Fibroblast of skin of right biceps (primary cell): ENCODE measurements at regions not wholly inside any gene's neighbourhood (a gene's known extent, or its start where the extent isn't known, plus 50 kb on each side); places are given as distances from the start of the nearest gene placed in this dataset.
"Not testable (repeated sequence)": the region's sequence is repeated elsewhere in the genome, so short reads cannot be mapped to it uniquely, and the experiment has no call there.

Source experiments
- DNase-seq: peaks from one replicate; pipeline ENCODE4 v3.0.0-alpha.2; 2013

- peak; percentile 54 for DNase-seq
These were observed 246.1 kb upstream of the CHORDC1 start for GRCh38 chr11:90468923-90469322.

DNA sequence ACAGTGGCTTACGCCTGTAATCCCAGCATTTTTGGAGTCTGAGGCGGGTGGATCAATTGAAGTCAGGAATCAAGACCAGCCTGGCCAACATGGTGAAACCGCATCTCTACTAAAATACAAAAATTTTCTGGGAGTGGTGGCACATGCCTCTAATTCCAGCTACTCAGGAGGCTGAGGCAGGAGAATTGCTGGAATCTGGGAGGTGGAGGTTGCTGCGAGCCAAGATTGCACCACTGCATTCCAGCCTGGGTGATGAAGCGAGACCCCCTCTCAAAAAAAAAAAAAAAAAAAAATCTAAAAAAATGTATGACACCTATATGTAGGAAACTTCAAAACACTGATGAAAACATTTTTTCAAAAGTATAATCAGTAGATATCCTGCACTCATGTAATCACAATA lies 242.7 kb upstream of the CHORDC1 start:
- DNase-seq, result no peak

GRCh38 chr11:90455347-90455920 lies 232.6 kb upstream of the CHORDC1 start:
- DNase-seq, result not testable (repeated sequence)

GRCh38 chr11:90453525-90453924 lies 230.7 kb upstream of the CHORDC1 start:
- no peak for DNase-seq

- DNase-seq, result no peak
These were observed 226.8 kb upstream of the CHORDC1 start for GRCh38 chr11:90449606-90450005.

DNA sequence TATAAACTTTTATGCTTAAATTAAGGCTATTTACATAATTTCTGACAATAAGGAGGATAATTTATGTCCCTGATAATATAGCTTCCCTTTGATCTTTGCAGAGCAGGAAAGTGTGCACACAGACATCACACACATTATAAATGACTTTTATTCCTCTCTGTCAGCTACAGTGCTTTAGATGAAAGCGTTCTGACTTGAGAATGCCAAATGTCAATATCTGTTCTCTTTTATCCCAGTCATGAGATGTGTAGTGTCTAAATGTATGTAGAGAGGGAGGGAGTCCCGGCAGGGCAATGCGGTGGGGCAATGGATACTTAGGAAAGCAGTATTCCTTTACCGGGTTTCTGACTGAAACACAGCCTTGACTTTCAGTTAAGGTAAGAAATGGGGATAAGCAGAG lies 225.4 kb upstream of the CHORDC1 start:
- DNase-seq, result no peak

DNA sequence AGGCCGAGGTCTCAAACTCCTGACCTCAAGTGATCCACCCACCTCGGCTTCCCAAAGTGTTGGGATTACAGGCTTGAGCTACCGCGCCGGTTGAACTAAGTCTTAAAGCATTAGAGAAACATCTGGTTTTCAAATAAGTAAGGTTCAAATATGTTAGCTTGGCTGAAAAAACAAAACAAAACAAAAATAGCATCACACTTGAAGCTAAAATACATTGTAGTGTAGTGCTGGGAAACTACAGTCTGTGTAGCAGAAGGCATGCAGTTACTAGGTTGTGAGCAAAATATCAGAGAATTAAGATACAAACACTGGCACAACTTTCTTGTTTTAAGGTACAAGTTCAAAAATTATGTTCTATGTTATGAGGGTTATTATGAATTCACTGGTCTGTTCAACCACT lies 224.8 kb upstream of the CHORDC1 start:
- no peak for DNase-seq

DNA sequence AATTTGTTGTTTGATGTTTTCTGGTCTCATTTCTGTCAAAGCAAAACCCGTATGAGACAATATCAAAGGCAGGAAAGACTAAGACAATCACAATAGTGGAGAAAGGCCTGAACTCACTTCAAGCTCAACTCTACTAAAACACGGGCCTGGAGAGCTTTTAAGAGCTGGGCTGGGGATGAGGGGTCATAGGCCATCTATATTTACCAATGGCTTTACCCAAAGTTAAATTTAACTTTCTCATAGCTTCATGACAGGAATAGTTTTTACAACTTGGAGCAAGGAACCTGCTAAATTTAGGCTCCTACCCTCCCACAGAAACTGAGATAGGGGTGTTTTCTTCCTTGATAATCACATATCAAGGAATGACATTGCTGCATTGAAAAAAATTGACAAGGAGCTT lies 223.4 kb upstream of the CHORDC1 start:
- no peak for DNase-seq

GRCh38 chr11:90438069-90438468 lies 215.2 kb upstream of the CHORDC1 start:
- no peak for DNase-seq

DNA sequence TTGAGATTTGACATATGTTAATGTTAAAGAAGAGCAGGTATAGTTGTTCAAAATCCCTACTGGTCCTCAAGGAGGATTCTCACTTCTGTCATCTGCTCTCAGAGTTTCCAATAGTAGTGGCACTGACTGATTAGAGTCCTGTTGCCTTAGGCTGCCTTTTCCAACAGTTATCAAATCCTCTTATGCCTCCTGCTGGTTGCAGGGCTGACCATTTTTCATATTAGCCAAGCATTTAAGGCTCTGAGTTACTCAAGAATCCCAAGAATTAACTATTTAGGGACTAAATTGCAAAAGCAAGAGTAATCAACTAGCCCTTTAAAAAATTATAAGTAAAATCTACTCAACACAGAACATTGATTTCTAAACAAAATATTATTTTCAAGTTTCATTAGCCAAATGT lies 212.0 kb upstream of the CHORDC1 start:
- no peak for DNase-seq

DNA sequence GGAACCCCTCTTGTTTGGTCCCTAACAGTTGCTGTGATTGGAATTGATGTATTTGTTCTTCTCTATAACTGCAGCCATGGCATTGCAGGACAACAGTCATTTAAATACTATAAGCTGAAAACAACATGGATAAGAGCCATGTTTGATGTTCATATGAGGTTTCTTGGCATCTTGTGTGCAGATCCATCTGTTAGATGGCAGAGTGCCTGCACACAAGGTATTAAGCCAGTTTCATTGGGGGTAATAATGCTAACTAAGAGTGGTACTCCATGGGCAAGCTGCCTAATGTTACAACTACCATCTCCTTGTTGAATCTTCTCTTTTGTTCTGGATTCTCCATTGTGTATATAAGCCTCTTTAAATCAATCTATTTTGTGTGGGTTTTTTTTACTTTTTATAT lies 206.0 kb upstream of the CHORDC1 start:
- no peak for DNase-seq

- DNase-seq, result no peak
These were observed 203.6 kb upstream of the CHORDC1 start for GRCh38 chr11:90426442-90426841.

DNA sequence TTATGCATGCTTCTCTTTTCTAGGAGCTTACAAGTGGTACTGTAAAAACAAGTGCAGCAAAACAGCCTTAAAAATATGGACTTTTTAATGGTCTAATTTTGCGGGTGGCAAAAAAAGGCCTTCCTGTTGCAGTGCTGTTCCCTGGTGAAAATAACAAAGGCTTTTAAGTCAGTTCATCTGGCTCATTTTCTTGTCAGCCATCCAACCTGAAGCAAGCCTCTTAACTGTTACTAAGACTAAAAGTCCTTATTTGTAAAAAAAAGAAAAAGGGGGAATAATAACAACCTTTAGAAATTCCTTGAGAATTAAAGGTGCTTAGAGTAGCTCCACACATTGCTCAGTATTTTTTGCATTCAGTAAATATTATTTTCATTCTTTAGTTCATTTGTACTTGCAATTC lies 200.5 kb upstream of the CHORDC1 start:
- DNase-seq, result no peak

DNA sequence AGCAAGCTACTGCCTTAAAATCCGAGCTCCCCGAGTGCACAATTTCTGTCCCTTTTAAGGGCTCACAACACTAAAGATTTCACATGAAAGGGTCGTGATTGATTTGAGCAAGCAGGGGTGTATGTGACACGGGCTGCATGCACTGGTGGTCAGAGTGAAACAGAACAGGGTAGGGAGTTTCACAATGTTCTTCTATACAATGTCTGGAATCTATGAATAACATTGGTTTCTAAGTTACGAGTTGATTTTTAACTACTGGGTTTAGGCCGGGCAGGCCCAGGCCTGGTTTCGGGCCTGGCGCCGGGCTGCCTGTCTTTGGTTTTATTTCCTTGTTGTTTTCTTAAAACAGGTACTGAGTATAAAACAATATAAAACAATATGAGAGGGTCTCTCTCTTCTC lies 199.9 kb upstream of the CHORDC1 start:
- DNase-seq, result not testable (repeated sequence)

DNA sequence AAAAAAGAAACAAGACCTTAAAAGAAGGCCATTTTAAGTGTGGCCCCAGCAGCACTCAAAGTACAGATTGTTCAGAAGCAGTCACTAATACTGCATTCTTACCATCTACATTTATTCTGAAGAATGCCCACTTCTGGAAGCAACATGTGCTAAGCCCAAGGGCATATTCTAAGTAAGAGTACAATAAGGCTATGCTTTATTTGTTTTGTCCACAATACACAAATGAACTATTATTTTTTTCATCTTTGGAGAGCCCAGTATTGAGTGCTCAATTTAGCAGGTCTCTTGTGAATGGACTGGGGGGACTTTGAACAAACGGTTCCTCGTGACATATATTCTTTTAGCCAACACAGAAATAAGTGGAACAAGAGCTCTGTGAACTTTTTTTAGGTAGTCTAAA lies 191.4 kb upstream of the CHORDC1 start:
- no peak for DNase-seq

GRCh38 chr11:90407350-90407749 lies 184.5 kb upstream of the CHORDC1 start:
- DNase-seq, result no peak

DNA sequence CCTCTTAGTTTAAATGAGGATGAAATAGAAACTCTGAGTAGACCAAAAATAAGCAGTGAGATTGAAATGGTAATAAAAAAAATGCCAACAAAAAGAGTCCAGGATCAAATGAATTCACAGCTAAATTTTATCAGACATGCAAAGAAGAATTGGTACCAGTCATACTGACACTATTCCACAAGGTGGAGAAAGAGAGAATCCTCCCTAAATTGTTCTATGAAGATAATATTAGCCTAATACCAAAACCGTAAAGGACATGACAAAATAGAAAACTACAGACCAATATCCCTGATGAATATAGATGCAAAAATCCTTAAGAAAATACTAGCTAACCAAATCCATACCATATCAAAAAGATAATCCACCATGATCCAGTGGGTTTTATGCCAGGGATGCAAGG lies 169.8 kb upstream of the CHORDC1 start:
- DNase-seq, result no peak

GRCh38 chr11:90391756-90392155 lies 168.9 kb upstream of the CHORDC1 start:
- no peak for DNase-seq

DNA sequence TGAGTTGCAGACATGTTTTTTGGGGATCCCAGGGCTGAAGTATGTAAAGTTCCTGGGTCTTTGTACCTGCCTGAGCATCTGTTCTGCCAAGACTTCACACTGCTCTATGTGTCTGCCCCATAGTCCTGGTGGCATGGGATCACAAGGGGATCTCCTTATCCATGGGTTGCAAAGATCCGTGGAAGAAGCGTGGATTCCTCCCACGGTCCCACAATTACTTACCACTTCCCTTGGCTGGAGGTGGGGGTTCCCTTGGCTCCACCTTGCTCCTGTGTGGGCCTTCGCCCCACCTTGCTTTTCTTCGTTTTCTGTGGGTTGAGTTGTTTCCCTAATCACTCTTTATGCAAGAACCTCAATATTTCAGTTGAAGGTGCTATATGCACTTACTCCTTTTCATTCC lies 157.4 kb upstream of the CHORDC1 start:
- no peak for DNase-seq

- no peak for DNase-seq
These were observed 151.1 kb upstream of the CHORDC1 start for GRCh38 chr11:90373971-90374370.

- DNase-seq, result no peak
These were observed 141.7 kb upstream of the CHORDC1 start for GRCh38 chr11:90364527-90364926.

DNA sequence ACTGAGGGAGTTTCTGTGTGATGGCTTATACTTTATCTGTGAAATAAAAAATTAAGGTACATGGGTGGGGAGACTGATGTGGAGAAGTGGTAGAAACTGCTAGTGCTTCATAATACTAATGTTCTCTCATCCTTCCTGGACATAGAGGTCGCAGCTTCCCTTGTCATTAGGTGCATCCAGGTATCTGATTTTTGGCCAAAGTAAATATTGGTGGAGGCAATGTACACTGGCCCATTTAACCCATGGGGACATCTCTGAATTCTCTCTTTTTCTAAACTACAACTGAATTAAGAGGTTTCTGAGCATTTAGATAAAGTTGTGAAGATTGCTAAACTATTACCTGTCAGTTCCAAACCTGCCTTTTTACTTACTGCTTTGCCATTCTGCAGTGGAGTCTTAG lies 140.9 kb upstream of the CHORDC1 start:
- DNase-seq, result no peak

- DNase-seq, result no peak
These were observed 132.4 kb upstream of the CHORDC1 start for GRCh38 chr11:90355200-90355599.

- no peak for DNase-seq
These were observed 126.9 kb upstream of the CHORDC1 start for GRCh38 chr11:90349731-90350130.

DNA sequence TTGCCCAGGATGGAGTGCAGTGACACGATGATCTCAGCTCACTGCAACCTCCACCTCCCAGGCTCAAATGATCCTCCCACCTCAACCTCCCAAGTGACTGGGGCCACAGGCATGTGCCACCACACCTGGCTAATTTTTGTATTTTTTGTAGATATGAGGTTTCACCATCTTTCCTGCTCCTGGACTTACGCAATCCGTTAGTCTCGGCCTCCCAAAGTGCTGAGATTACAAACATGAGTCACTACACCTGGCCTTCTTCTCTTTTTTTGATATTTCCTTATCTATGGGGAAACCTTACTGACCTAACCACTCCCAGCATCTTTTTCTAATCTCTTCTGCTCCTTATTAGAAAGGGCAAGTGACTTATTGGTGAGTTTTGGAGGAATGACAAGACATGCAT lies 121.7 kb upstream of the CHORDC1 start:
- DNase-seq, result no peak

DNA sequence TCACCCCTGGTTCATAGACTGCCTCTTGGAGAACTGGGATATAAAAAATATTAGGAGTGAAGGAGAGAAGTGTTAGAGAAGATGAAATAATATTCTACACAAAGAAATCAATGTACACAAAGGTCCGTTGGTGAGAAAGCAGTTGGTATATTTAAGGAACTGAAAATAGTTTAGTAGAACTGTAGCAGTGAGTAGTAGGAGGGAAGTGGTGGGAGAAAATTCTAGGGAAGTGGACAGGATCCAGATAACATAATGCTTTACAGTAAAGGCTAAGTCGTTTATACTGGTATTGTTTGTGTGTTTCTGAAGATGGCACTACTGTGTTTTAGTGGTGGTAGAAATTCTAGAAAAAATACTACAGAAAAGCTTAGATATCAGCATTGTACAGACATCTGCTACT lies 120.8 kb upstream of the CHORDC1 start:
- no peak for DNase-seq
